ENCODE measurements at regions not wholly inside any gene's neighbourhood (a gene's known extent, or its start where the extent isn't known, plus 50 kb on each side); places are given as distances from the start of the nearest gene placed in this dataset. TPM values are rescaled to one million over a fixed set of nuclear protein-coding genes. Genes with fewer than 3 reads are reported as not detected.

DNA sequence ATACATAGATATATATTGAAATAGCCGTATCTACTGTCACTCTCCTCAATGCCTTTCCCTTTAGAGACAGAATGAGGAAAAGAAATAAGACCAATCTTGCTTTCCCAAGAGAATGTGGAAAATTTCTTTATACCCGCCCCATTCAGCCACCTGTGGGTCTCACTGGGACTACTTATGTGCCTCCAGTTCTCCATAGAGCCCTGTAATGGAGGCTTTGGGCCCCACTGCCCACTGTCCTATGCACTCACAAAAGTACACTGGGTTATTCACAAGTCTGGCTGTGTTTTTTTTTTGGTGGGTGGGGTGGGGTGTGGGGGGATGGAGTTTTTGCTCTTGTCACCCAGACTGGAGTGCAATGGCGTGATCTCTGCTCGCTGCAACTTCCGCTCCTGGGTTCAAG is 70.4 kb upstream of the ELOVL6 start:
- Histone ChIP-seq H4K20me1 (ENCODE audit: insufficient read depth, low read depth, low read length) (no peaks in the 10 kb centered on the region), H3K4me3 (ENCODE audit: low read length) (no peak overlapping the region), H3K79me2 (ENCODE audit: low read length) (no peaks in the 10 kb centered on the region), H3K9me2 (replicated peaks; ENCODE audit: insufficient read depth, low read length) (no peaks in the 10 kb centered on the region), H3K9me3 (ENCODE audit: low read length) (no peaks in the 10 kb centered on the region), H3K4me1 (ENCODE audit: low read length) (no peaks in the 10 kb centered on the region), H3K27me3 (ENCODE audit: low read length) (no peaks in the 10 kb centered on the region), H3K9ac (ENCODE audit: low read length) (no peak overlapping the region), H3K36me3 (ENCODE audit: insufficient read depth, low read length) (no peaks in the 10 kb centered on the region), H2AFZ (ENCODE audit: low read length) (no peak overlapping the region), H3K27ac (ENCODE audit: low read length) (no peak overlapping the region), H3K4me2 (ENCODE audit: low read depth, low read length, poor library complexity, severe bottlenecking) (no peak overlapping the region)
- DNase-seq, result no peak

DNA sequence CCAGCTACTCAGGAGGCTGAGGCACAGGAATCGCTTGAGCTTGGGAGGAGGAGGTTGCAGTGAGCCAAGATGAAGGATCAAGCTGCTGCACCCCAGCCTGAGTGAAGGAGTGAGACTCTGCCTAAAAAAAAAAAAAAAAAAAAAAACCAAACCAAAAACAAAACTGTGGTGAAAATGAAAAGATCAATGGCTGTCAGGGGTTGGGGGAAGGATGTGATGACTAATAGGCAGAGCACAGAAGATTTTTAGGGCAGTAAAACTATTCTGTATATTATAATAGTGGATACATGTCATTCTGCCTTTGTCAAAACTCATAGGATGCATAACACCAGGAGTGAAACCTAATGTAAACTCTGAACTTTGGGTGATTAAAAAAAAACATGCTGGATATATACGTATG is 69.9 kb upstream of the ELOVL6 start:
- no peaks in the 10 kb centered on the region for H3K4me1 ChIP-seq (ENCODE audit: low read length)
- H3K4me2 ChIP-seq (ENCODE audit: low read depth, low read length, poor library complexity, severe bottlenecking), result no peak overlapping the region
- no peaks in the 10 kb centered on the region for H4K20me1 ChIP-seq (ENCODE audit: insufficient read depth, low read depth, low read length)
- no peak overlapping the region for H3K9ac ChIP-seq (ENCODE audit: low read length)
- H3K4me3 ChIP-seq (ENCODE audit: low read length), result no peak overlapping the region
- no peaks in the 10 kb centered on the region for H3K79me2 ChIP-seq (ENCODE audit: low read length)
- no peaks in the 10 kb centered on the region for H3K27me3 ChIP-seq (ENCODE audit: low read length)
- no peaks in the 10 kb centered on the region for H3K36me3 ChIP-seq (ENCODE audit: insufficient read depth, low read length)
- H2AFZ ChIP-seq (ENCODE audit: low read length), result no peak overlapping the region
- no peaks in the 10 kb centered on the region for H3K9me2 ChIP-seq (replicated peaks; ENCODE audit: insufficient read depth, low read length)
- H3K9me3 ChIP-seq (ENCODE audit: low read length), result no peaks in the 10 kb centered on the region
- H3K27ac ChIP-seq (ENCODE audit: low read length), result no peak overlapping the region
- no peak for DNase-seq

DNA sequence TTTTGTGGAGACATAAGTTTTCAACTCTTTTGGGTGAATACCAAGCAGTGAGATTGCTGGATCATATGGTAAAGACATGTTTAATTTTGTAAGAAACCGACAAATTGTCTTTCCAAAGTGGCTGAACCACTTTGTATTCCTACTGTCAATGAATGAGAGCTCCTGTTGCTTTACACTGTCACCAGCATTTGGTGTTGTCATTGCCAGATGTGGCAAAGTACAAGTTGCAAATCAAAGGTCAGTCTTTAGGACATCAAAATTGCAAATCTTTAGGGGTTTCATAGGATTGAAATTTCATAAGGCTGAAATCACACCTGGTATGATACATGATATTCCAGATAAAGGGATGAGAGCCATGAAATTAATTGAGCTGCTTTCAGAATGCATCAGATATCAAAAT is 67.7 kb upstream of the ELOVL6 start:
- Histone ChIP-seq H3K27me3 (ENCODE audit: low read length) (no peaks in the 10 kb centered on the region), H3K4me3 (ENCODE audit: low read length) (no peak overlapping the region), H3K9me2 (replicated peaks; ENCODE audit: insufficient read depth, low read length) (no peaks in the 10 kb centered on the region), H4K20me1 (ENCODE audit: insufficient read depth, low read depth, low read length) (no peaks in the 10 kb centered on the region), H2AFZ (ENCODE audit: low read length) (no peak overlapping the region), H3K4me1 (ENCODE audit: low read length) (no peaks in the 10 kb centered on the region), H3K79me2 (ENCODE audit: low read length) (no peaks in the 10 kb centered on the region), H3K36me3 (ENCODE audit: insufficient read depth, low read length) (no peaks in the 10 kb centered on the region), H3K27ac (ENCODE audit: low read length) (no peak overlapping the region), H3K9ac (ENCODE audit: low read length) (no peak overlapping the region), H3K9me3 (ENCODE audit: low read length) (no peaks in the 10 kb centered on the region), H3K4me2 (ENCODE audit: low read depth, low read length, poor library complexity, severe bottlenecking) (no peak overlapping the region)
- DNase-seq, result no peak

DNA sequence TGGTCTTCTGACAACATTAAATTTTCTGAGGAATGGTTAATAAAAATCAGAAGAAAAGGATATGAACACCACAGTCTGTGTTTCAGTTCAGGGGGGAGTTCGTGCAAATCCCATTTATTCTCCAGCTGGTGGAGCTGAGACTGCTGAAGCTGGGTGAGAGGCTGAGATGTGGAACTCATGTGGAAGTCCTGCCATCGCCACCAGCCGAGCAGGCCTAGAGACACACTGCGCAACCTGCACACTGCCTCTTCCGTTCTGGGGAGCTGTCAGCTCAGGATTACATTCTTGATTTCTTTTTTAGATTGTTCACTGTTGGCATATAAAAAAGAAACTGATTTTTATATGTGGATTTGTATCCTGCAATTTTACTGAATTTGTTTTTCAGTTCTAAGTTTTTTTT is 66.6 kb upstream of the ELOVL6 start:
- Histone ChIP-seq H3K27me3 (ENCODE audit: low read length) (no peaks in the 10 kb centered on the region), H3K27ac (ENCODE audit: low read length) (no peak overlapping the region), H3K9ac (ENCODE audit: low read length) (no peak overlapping the region), H3K79me2 (ENCODE audit: low read length) (no peaks in the 10 kb centered on the region), H3K9me2 (replicated peaks; ENCODE audit: insufficient read depth, low read length) (no peaks in the 10 kb centered on the region), H3K4me3 (ENCODE audit: low read length) (no peak overlapping the region), H3K9me3 (ENCODE audit: low read length) (no peaks in the 10 kb centered on the region), H3K36me3 (ENCODE audit: insufficient read depth, low read length) (no peaks in the 10 kb centered on the region), H3K4me1 (ENCODE audit: low read length) (no peaks in the 10 kb centered on the region), H3K4me2 (ENCODE audit: low read depth, low read length, poor library complexity, severe bottlenecking) (no peak overlapping the region), H4K20me1 (ENCODE audit: insufficient read depth, low read depth, low read length) (no peaks in the 10 kb centered on the region), H2AFZ (ENCODE audit: low read length) (no peak overlapping the region)
- no peak for DNase-seq

DNA sequence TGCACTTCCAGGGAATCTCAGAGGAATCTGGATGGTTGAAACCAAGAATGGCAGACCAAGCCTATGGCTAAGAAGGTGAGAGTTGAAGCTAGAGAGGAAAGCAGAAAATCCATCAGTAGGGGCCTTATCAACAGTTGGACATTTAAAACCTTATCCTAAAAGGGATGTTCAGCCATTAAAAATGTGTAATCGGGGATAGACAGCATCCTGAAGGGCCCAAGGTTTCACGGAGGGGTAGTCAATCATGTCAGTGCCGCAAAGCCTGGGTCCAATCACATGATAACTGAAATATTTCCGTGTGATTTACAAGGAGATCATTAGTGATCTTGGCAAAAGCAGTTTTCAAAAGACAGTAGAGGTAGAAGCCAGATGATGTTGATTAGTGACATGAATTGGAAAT is 61.9 kb upstream of the ELOVL6 start:
- Histone ChIP-seq H2AFZ (ENCODE audit: low read length) (no peak overlapping the region), H3K4me3 (ENCODE audit: low read length) (no peak overlapping the region)
- DNase-seq, result no peak

DNA sequence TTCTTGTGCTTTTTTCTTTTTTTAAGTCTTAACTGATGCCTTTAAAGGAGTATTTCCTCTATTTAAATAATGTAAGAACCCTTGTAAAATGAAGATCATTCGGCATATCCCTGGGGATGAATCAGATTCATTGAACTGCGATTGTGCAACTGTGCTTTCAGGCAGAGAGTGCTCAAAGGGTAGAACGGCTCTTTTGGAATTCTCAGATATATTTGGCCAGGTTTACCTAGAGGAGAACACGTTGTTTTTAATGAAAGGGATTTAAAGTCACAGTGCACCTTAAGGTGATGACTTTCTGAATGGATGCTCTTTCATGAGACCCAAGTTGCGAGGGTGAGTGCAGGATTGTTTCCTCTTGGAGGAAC is 51.6 kb upstream of the ELOVL6 start:
- H3K27me3 ChIP-seq (ENCODE audit: low read length), result no peaks in the 10 kb centered on the region
- H3K4me1 ChIP-seq (ENCODE audit: low read length), result no peaks in the 10 kb centered on the region
- no peaks in the 10 kb centered on the region for H3K9me3 ChIP-seq (ENCODE audit: low read length)
- 0 out of 2 replicates have a peak, but pooled peaks cover 2% of the 10 kb centered on the region for H3K9me2 ChIP-seq (replicated peaks; ENCODE audit: insufficient read depth, low read length)
- H3K27ac ChIP-seq (ENCODE audit: low read length), result no peak overlapping the region
- H3K4me3 ChIP-seq (ENCODE audit: low read length), result no peak overlapping the region
- no peaks in the 10 kb centered on the region for H4K20me1 ChIP-seq (ENCODE audit: insufficient read depth, low read depth, low read length)
- H2AFZ ChIP-seq (ENCODE audit: low read length), result no peak overlapping the region
- H3K9ac ChIP-seq (ENCODE audit: low read length), result no peak overlapping the region
- H3K79me2 ChIP-seq (ENCODE audit: low read length), result no peaks in the 10 kb centered on the region
- no peak overlapping the region for H3K4me2 ChIP-seq (ENCODE audit: low read depth, low read length, poor library complexity, severe bottlenecking)
- H3K36me3 ChIP-seq (ENCODE audit: insufficient read depth, low read length), result no peaks in the 10 kb centered on the region
- DNase-seq, result no peak

More for the DNA sequence above, 61.9 kb upstream of the ELOVL6 start:
- H3K36me3 ChIP-seq (ENCODE audit: insufficient read depth, low read length), result no peaks in the 10 kb centered on the region
- H3K9me2 ChIP-seq (replicated peaks; ENCODE audit: insufficient read depth, low read length), result no peaks in the 10 kb centered on the region
- no peaks in the 10 kb centered on the region for H3K4me1 ChIP-seq (ENCODE audit: low read length)
- no peak overlapping the region for H3K9ac ChIP-seq (ENCODE audit: low read length)
- H4K20me1 ChIP-seq (ENCODE audit: insufficient read depth, low read depth, low read length), result no peaks in the 10 kb centered on the region
- H3K27me3 ChIP-seq (ENCODE audit: low read length), result no peaks in the 10 kb centered on the region
- no peak overlapping the region for H3K4me2 ChIP-seq (ENCODE audit: low read depth, low read length, poor library complexity, severe bottlenecking)
- H3K79me2 ChIP-seq (ENCODE audit: low read length), result no peaks in the 10 kb centered on the region
- H3K9me3 ChIP-seq (ENCODE audit: low read length), result no peaks in the 10 kb centered on the region
- no peak overlapping the region for H3K27ac ChIP-seq (ENCODE audit: low read length)

DNA sequence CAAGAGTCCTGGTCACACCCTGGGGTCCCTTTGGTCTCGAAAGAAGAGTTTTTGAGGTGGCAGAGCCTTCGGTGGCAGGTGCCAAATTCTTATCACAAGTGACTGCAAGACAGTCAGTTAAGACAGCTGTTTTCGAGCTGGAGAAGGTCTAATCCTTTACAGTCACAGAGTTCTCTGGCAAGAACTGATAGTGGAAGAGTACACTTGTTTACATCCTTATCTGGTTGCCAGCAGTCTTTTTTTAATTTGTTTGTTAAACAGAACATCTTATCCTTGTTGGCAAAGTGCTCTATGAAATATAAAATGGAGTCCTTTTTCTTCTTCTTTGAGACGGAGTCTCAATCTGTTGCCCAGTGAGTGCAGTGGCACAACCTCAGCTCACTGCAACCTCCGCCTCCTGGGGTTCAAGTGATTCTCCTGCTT is 50.4 kb upstream of the ELOVL6 start:
- H3K9ac ChIP-seq (ENCODE audit: low read length), result no peak overlapping the region
- no peaks in the 10 kb centered on the region for H4K20me1 ChIP-seq (ENCODE audit: insufficient read depth, low read depth, low read length)
- H3K4me3 ChIP-seq (ENCODE audit: low read length), result no peak overlapping the region
- no peaks in the 10 kb centered on the region for H3K79me2 ChIP-seq (ENCODE audit: low read length)
- H3K27me3 ChIP-seq (ENCODE audit: low read length), result no peaks in the 10 kb centered on the region
- H3K27ac ChIP-seq (ENCODE audit: low read length), result no peak overlapping the region
- H3K36me3 ChIP-seq (ENCODE audit: insufficient read depth, low read length), result no peaks in the 10 kb centered on the region
- H3K4me1 ChIP-seq (ENCODE audit: low read length), result no peaks in the 10 kb centered on the region
- no peaks in the 10 kb centered on the region for H3K9me2 ChIP-seq (replicated peaks; ENCODE audit: insufficient read depth, low read length)
- no peak for DNase-seq
- no peak overlapping the region for H3K4me2 ChIP-seq (ENCODE audit: low read depth, low read length, poor library complexity, severe bottlenecking)
- no peaks in the 10 kb centered on the region for H3K9me3 ChIP-seq (ENCODE audit: low read length)
- H2AFZ ChIP-seq (ENCODE audit: low read length), result no peak overlapping the region

Small RNA genes in the stretch of these regions (small RNA-seq; reads per million reads assigned to genes)
- gene AC108145.1 (not detected), gene HSBP1P2 (not detected), gene RNU6-205P (not detected)
